ENCODE measurements at regions not wholly inside any gene's neighbourhood (a gene's known extent, or its start where the extent isn't known, plus 50 kb on each side); places are given as distances from the start of the nearest gene placed in this dataset.

DNA sequence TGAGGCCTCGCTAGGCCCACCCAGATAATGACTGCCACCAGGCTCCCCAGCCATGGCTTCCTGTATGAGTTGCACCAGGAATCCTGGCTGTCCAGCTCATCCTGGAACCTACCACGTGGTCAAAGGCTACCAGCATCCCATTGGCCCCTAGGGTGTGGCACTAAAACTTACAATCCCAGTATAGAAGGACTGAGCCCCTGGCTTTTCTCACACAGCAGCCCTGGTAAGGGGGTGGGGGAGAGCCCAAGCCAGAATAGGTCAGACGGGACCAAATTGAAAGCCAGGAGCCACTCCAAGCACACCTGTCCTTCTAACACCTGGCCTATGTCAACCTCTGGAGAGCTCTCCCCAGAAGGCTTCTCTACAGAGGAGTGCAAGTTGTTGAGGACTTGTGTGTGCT lies 269.3 kb upstream of the AGTR2 start:
- H3K27ac ChIP-seq (ENCODE audit: low read depth, low read length, poor library complexity, severe bottlenecking), result no peak overlapping the region
- no TSS peak for BruUV-seq (replicated peaks)

DNA sequence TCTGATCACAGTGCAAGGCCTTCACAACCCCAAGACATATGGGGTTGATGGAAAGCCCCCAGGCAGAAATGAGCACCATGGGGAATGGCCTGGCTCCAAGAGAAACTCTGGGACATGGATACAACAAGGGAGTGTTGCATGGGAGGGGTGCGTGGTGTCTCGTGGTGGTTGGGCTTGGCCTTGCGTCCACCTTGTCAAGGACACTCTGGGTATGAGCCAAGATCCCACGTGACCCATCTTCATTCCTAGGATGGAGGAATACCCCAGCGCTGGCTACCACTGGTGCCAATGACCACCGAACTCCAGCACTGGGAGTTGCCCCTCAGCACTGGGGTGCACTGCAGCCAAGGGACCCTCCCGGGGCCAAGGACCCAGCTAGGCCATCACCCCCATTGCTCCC lies 267.5 kb upstream of the AGTR2 start:
- no peak for DNase-seq (ENCODE audit: low spot score)
- Histone ChIP-seq H3K9me3 (ENCODE audit: low read depth, low read length, poor library complexity, severe bottlenecking) (no peaks in the 10 kb centered on the region), H3K27me3 (replicated peaks; ENCODE audit: insufficient read depth, low read depth, low read length, poor library complexity) (no peaks in the 10 kb centered on the region), H3K36me3 (ENCODE audit: insufficient read depth, low read length, poor library complexity, severe bottlenecking) (no peaks in the 10 kb centered on the region), H3K4me3 (ENCODE audit: low read depth, low read length, poor library complexity, severe bottlenecking) (no peak overlapping the region), H3K4me1 (ENCODE audit: insufficient read depth, low read length, poor library complexity, severe bottlenecking) (no peaks in the 10 kb centered on the region), H3K27ac (ENCODE audit: low read depth, low read length, poor library complexity, severe bottlenecking) (no peak overlapping the region)
- POLR2A ChIA-PET (ENCODE audit: low non-redundant PET), result no interaction called here
- CTCF ChIA-PET, result no interaction called here
- no peak for TF ChIP-seq EZH2 (IDR thresholded peaks at IDR 0.05; ENCODE audit: borderline replicate concordance, low read depth, low read length, poor library complexity, severe bottlenecking)
- TF ChIP-seq, protein P1, sequence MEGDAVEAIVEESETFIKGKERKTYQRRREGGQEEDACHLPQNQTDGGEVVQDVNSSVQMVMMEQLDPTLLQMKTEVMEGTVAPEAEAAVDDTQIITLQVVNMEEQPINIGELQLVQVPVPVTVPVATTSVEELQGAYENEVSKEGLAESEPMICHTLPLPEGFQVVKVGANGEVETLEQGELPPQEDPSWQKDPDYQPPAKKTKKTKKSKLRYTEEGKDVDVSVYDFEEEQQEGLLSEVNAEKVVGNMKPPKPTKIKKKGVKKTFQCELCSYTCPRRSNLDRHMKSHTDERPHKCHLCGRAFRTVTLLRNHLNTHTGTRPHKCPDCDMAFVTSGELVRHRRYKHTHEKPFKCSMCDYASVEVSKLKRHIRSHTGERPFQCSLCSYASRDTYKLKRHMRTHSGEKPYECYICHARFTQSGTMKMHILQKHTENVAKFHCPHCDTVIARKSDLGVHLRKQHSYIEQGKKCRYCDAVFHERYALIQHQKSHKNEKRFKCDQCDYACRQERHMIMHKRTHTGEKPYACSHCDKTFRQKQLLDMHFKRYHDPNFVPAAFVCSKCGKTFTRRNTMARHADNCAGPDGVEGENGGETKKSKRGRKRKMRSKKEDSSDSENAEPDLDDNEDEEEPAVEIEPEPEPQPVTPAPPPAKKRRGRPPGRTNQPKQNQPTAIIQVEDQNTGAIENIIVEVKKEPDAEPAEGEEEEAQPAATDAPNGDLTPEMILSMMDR (conservative IDR thresholded peaks at IDR 0.05; ENCODE audit: low read depth, low read length), result no peak
- intact Hi-C loops (cut with micrococcal nuclease; ENCODE audit: unreplicated experiment), result no loop called here
- BruUV-seq (replicated peaks), result no TSS peak

More for the DNA sequence above, 269.3 kb upstream of the AGTR2 start:
- ChIA-PET POLR2A (ENCODE audit: low non-redundant PET) (no interaction called here), CTCF (no interaction called here)
- Histone ChIP-seq H3K4me1 (ENCODE audit: insufficient read depth, low read length, poor library complexity, severe bottlenecking) (no peaks in the 10 kb centered on the region), H3K4me3 (ENCODE audit: low read depth, low read length, poor library complexity, severe bottlenecking) (no peak overlapping the region), H3K36me3 (ENCODE audit: insufficient read depth, low read length, poor library complexity, severe bottlenecking) (no peaks in the 10 kb centered on the region), H3K27me3 (replicated peaks; ENCODE audit: insufficient read depth, low read depth, low read length, poor library complexity) (no peaks in the 10 kb centered on the region), H3K9me3 (ENCODE audit: low read depth, low read length, poor library complexity, severe bottlenecking) (no peaks in the 10 kb centered on the region)
- no peak for DNase-seq (ENCODE audit: low spot score)
- intact Hi-C loops (cut with micrococcal nuclease; ENCODE audit: unreplicated experiment), result no loop called here
- TF ChIP-seq, protein P1 (conservative IDR thresholded peaks at IDR 0.05; ENCODE audit: low read depth, low read length), result no peak
- TF ChIP-seq EZH2 (IDR thresholded peaks at IDR 0.05; ENCODE audit: borderline replicate concordance, low read depth, low read length, poor library complexity, severe bottlenecking), result no peak

DNA sequence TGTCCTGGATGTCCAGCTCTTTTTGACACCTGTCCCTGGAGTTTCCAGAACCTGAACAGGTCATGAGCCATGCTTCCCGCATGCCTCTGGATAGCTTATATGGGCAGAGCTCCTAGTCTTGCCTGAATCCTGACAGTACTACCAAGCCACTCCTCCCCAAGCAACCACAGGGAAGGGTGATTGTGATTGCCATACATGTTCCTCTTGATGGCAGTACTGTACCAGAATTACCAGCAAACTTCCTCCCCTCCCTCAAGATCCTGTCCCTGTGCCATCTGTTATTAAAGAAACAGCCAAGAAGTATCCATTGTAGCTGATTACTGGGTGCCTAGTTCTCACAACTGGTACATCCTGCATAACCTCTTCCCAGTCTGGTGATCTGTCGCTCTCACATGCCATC lies 264.3 kb upstream of the AGTR2 start:
- no peak for DNase-seq (ENCODE audit: low spot score)
- POLR2A ChIA-PET (ENCODE audit: low non-redundant PET), result no interaction called here
- intact Hi-C loops (cut with micrococcal nuclease; ENCODE audit: unreplicated experiment), result no loop called here
- no peak overlapping the region for H3K4me3 ChIP-seq (ENCODE audit: low read depth, low read length, poor library complexity, severe bottlenecking)
- CTCF ChIA-PET, result no interaction called here
- no peaks in the 10 kb centered on the region for H3K4me1 ChIP-seq (ENCODE audit: insufficient read depth, low read length, poor library complexity, severe bottlenecking)
- H3K27ac ChIP-seq (ENCODE audit: low read depth, low read length, poor library complexity, severe bottlenecking), result no peak overlapping the region
- H3K9me3 ChIP-seq (ENCODE audit: low read depth, low read length, poor library complexity, severe bottlenecking), result no peaks in the 10 kb centered on the region
- TF ChIP-seq EZH2 (IDR thresholded peaks at IDR 0.05; ENCODE audit: borderline replicate concordance, low read depth, low read length, poor library complexity, severe bottlenecking), result no peak
- TF ChIP-seq, protein P1 (conservative IDR thresholded peaks at IDR 0.05; ENCODE audit: low read depth, low read length), result no peak
- no peaks in the 10 kb centered on the region for H3K27me3 ChIP-seq (replicated peaks; ENCODE audit: insufficient read depth, low read depth, low read length, poor library complexity)
- no TSS peak for BruUV-seq (replicated peaks)
- no peaks in the 10 kb centered on the region for H3K36me3 ChIP-seq (ENCODE audit: insufficient read depth, low read length, poor library complexity, severe bottlenecking)

Data from A673 (cell line).